PC-3 (cell line): ENCODE measurements at regions not wholly inside any gene's neighbourhood (a gene's known extent, or its start where the extent isn't known, plus 50 kb on each side); places are given as distances from the start of the nearest gene placed in this dataset.

ENCODE experiments used
- ATAC-seq: fragments of 200-7000 bp; cut with Tn5 transposase; 2 replicates; pipeline ENCODE4 v1.9.1; 2020; ENCODE audit warnings: mild to moderate bottlenecking, moderate library complexity
- BruUV-seq: library from RNA; stranded (reverse); fragments of 400-500 nt; replicated peaks from 2 replicates; lab custom pipeline; 2021; lab: Mats Ljungman, UMichigan
- CTCF ChIA-PET: fragments of 300-600 bp; sonication (Branson Sonifier 250); formaldehyde crosslinking; loops from one replicate; lab custom pipeline; 2022; ENCODE audit warnings: antibody characterized with exemption; lab: Charles Lee
- POLR2A ChIA-PET: fragments of 300-600 bp; sonication (Branson Sonifier 250); formaldehyde crosslinking; loops from one replicate; lab custom pipeline; 2022; ENCODE audit warnings: antibody characterized with exemption; ENCODE audit not compliant: unreplicated experiment; lab: Charles Lee
- DNase-seq: peaks from one replicate; pipeline ENCODE4 v3.0.0-alpha.2; 2015
- H2AFZ ChIP-seq: fragments of 300-600 bp; sonication (generic); 2 replicates; pipeline ENCODE4 v1.6.0; 2016; ENCODE audit warnings: antibody characterized with exemption, low read length
- H3F3A ChIP-seq: fragments of 300-600 bp; sonication (generic); one replicate; pipeline ENCODE4 v1.6.0; 2017; ENCODE audit warnings: antibody characterized with exemption, low read length, control low read depth, mild to moderate bottlenecking; ENCODE audit not compliant: unreplicated experiment
- H3K27ac ChIP-seq: fragments of 300-600 bp; sonication (generic); 2 replicates; pipeline ENCODE4 v1.5.1; 2016; ENCODE audit warnings: mild to moderate bottlenecking, low read length
- H3K27me3 ChIP-seq: fragments of 300-600 bp; sonication (generic); 2 replicates; pipeline ENCODE4 v1.6.1; 2016; ENCODE audit warnings: low read length, mixed read lengths
- H3K36me3 ChIP-seq: fragments of 300-600 bp; sonication (generic); 2 replicates; pipeline ENCODE4 v1.6.1; 2016; ENCODE audit warnings: low read depth, mixed run types, low read length, mixed read lengths
- H3K4me1 ChIP-seq: fragments of 300-600 bp; sonication (generic); 2 replicates; pipeline ENCODE4 v1.5.1; 2016; ENCODE audit warnings: low read length; ENCODE audit not compliant: insufficient read depth
- H3K4me2 ChIP-seq: fragments of 300-600 bp; sonication (generic); 2 replicates; pipeline ENCODE4 v1.6.0; 2016; ENCODE audit warnings: low read length
- H3K4me3 ChIP-seq: fragments of 300-600 bp; sonication (generic); 2 replicates; pipeline ENCODE4 v1.5.1; 2016; ENCODE audit warnings: mild to moderate bottlenecking, low read length, mixed read lengths
- H3K79me2 ChIP-seq: fragments of 300-600 bp; sonication (generic); 2 replicates; pipeline ENCODE4 v1.6.1; 2017; ENCODE audit warnings: low read length, mixed read lengths
- H3K9ac ChIP-seq: fragments of 300-600 bp; sonication (generic); 2 replicates; pipeline ENCODE4 v1.6.0; 2016; ENCODE audit warnings: mild to moderate bottlenecking, low read length
- H3K9me2 ChIP-seq: fragments of 300-600 bp; sonication (generic); replicated peaks from 2 replicates; pipeline ENCODE4 v1.6.1; 2016; ENCODE audit warnings: mixed run types, low read length, mixed read lengths
- H3K9me3 ChIP-seq: fragments of 300-600 bp; sonication (generic); 2 replicates; pipeline ENCODE4 v1.6.1; 2016; ENCODE audit warnings: low read length, mixed read lengths
- H4K20me1 ChIP-seq: fragments of 300-600 bp; sonication (generic); 2 replicates; pipeline ENCODE4 v1.6.1; 2016; ENCODE audit warnings: low read length, mixed read lengths
- CTCF ChIP-seq: fragments of 300-600 bp; sonication (generic); conservative IDR thresholded peaks from 2 replicates; pipeline ENCODE4 v1.5.1; 2017; ENCODE audit warnings: antibody characterized with exemption, low read depth, mild to moderate bottlenecking, low read length
- EZH2 ChIP-seq: fragments of 300-600 bp; sonication (generic); IDR thresholded peaks from one replicate; pipeline ENCODE4 v1.6.1; 2017; ENCODE audit warnings: antibody characterized with exemption, mild to moderate bottlenecking, low read length; ENCODE audit not compliant: unreplicated experiment
- EZH2phosphoT487 ChIP-seq: fragments of 300-600 bp; sonication (generic); IDR thresholded peaks from 2 replicates; pipeline ENCODE4 v1.6.1; 2018; ENCODE audit warnings: mild to moderate bottlenecking, antibody characterized with exemption, low read length, borderline replicate concordance
- intact Hi-C: fragments of 100-400 bp; cut with micrococcal nuclease; formaldehyde crosslinking; loops from 2 replicates; pipeline ENCODE4 v1.9.0; 2023

DNA sequence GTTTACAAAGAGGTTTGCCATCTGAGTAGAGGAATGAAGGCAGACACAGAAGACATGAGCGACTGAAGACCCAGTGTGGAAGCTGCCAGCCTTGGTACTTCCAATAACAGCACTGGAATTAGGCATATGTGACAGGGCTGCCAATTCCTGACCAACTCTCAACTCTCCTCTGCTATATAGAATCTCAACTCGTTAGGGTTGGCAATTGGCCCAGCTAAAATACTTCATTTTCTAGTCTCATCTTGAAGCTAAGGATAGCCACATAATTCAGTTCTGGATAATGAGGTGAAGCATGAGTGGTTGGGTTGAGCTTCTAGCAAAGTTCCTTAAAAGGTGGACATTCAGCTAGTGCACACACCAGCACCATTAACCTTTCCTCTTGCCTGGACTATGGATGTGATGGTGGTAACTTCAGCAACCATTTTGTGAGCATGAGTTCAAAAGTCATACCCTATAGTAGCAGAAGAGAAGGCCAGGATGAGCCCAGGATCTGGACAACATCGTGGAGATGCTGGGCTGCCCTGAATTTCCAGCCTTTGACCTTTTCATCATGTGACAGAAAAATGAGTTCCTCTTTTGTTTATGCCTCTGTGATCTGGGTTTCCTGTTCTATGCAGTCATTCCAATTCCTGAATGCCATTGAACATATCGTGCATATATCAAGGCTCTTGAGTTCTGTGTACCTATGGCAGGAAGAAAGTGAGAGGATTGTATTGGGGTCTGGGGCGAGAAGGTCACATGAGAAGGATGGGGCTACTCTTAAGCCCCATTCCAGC is 68.1 kb upstream of the HAAO start:
- no peaks in the 10 kb centered on the region for H4K20me1 ChIP-seq
- no peak overlapping the region for H3K4me3 ChIP-seq
- no peaks in the 10 kb centered on the region for H3F3A ChIP-seq
- no peaks in the 10 kb centered on the region for H3K36me3 ChIP-seq
- ChIA-PET POLR2A (no interaction called here), CTCF (no interaction called here)
- intact Hi-C loops, result no loop called here
- H3K27me3 ChIP-seq, result no peaks in the 10 kb centered on the region
- no TSS peak for BruUV-seq
- no peaks in the 10 kb centered on the region for H3K9me2 ChIP-seq
- no peaks in the 10 kb centered on the region for H3K79me2 ChIP-seq
- no peaks in the 10 kb centered on the region for H3K4me1 ChIP-seq
- TF ChIP-seq CTCF (no peak), EZH2 (no peak), EZH2phosphoT487 (no peak)
- ATAC-seq (no peak), DNase-seq (no peak)
- no peak overlapping the region for H3K4me2 ChIP-seq
- H3K27ac ChIP-seq, result no peak overlapping the region
- no peaks in the 10 kb centered on the region for H3K9me3 ChIP-seq
- no peak overlapping the region for H3K9ac ChIP-seq
- H2AFZ ChIP-seq, result no peak overlapping the region

- no peaks in the 10 kb centered on the region for H3K4me1 ChIP-seq
- H3K4me2 ChIP-seq, result no peak overlapping the region
- no peaks in the 10 kb centered on the region for H4K20me1 ChIP-seq
- no TSS peak for BruUV-seq
- H3K27ac ChIP-seq, result no peak overlapping the region
- H3K79me2 ChIP-seq, result no peaks in the 10 kb centered on the region
- H3F3A ChIP-seq, result no peaks in the 10 kb centered on the region
- ChIA-PET POLR2A (no interaction called here), CTCF (no interaction called here)
- no peaks in the 10 kb centered on the region for H3K9me2 ChIP-seq
- TF ChIP-seq CTCF (no peak), EZH2 (no peak), EZH2phosphoT487 (no peak)
- H3K27me3 ChIP-seq, result no peaks in the 10 kb centered on the region
- ATAC-seq, result no peak
- no peak overlapping the region for H3K9ac ChIP-seq
- H3K36me3 ChIP-seq, result no peaks in the 10 kb centered on the region
- H3K9me3 ChIP-seq, result no peaks in the 10 kb centered on the region
- H3K4me3 ChIP-seq, result no peak overlapping the region
- no peak overlapping the region for H2AFZ ChIP-seq
- DNase-seq, result no peak
- intact Hi-C loops, result loop anchor here (1.0 to 5.0 kb wide), 3 partner anchors 83 to 750 kb away; no protein-coding TSS in a partner anchor
Observed at GRCh38 chr2:42859791-42860190, 67.4 kb upstream of the HAAO start.

GRCh38 chr2:42859006-42859552 is 66.7 kb upstream of the HAAO start:
- H3K79me2 ChIP-seq, result no peaks in the 10 kb centered on the region
- ChIA-PET CTCF (interaction anchor here (0.7 kb wide), 1 partner anchor 36 kb away, joined by 4 read pairs; no protein-coding TSS in a partner anchor), POLR2A (no interaction called here)
- no peak overlapping the region for H3K9ac ChIP-seq
- H3K36me3 ChIP-seq, result no peaks in the 10 kb centered on the region
- no TSS peak for BruUV-seq
- ATAC-seq, result peak; percentile 45; the same call in 1 of the 2 replicates
- DNase-seq, result peak; percentile 90
- H3K27ac ChIP-seq, result no peak overlapping the region
- TF ChIP-seq EZH2 (no peak), CTCF (peak; percentile 97)
- H3K9me3 ChIP-seq, result no peaks in the 10 kb centered on the region
- no peaks in the 10 kb centered on the region for H4K20me1 ChIP-seq
- intact Hi-C loops, result loop anchor here (1.0 to 5.0 kb wide), 3 partner anchors 83 to 750 kb away; no protein-coding TSS in a partner anchor
- no peaks in the 10 kb centered on the region for H3K27me3 ChIP-seq
- no peak overlapping the region for H3K4me2 ChIP-seq
- H3K4me3 ChIP-seq, result no peak overlapping the region
- H3F3A ChIP-seq, result no peaks in the 10 kb centered on the region
- no peaks in the 10 kb centered on the region for H3K4me1 ChIP-seq
- no peak overlapping the region for H2AFZ ChIP-seq
- no peaks in the 10 kb centered on the region for H3K9me2 ChIP-seq
